HG03103 (cell line): ENCODE measurements at regions not wholly inside any gene's neighbourhood (a gene's known extent, or its start where the extent isn't known, plus 50 kb on each side); places are given as distances from the start of the nearest gene placed in this dataset.
A peak's percentile ranks its signal among the peaks of the same experiment; 100 is the strongest.

Experiments used
- ATAC-seq: cut with Tn5 transposase; IDR thresholded peaks from one replicate; pipeline ENCODE4 v1.9.1; 2021; ENCODE audit warnings: low read depth; ENCODE audit not compliant: unreplicated experiment

DNA sequence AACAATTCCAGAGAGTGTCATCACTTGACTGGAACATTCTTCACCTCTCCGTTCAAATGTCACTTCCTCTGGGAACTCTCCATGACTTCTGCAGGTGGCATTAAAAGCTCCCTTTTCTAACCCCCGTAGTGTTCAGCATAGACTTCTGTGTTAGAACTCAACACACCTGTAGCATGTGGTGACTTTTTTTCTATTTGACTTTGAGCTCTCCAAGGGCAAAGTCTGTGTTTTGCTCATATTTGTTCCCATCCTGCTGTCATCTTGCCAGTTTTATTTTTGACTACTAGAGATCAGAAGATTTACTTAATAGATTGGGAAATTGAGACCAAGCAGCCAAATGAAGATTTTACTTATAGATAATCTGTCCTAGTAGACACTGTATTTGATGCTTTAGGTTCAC, 367.1 kb downstream of the INSC start:
- no peak for ATAC-seq

DNA sequence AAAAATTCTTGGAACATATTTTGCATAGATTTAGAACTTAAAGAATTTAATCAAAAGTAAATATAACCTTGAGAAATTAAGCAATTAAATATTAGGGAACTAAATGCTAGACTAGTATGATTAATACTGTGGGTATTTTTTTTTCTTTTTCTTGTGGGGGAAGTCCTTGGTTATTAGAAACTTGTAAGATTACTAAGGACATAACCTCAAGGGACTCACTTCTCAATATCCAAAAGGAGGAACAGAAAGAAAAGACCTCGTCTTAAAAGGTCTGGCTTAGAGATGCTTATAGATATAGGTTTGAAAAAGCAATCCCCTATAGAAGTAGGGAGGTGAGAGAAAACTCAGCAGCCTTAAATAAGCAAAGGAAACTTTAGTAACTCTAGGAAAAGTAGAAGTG, 368.5 kb downstream of the INSC start:
- ATAC-seq = peak; percentile 79

DNA sequence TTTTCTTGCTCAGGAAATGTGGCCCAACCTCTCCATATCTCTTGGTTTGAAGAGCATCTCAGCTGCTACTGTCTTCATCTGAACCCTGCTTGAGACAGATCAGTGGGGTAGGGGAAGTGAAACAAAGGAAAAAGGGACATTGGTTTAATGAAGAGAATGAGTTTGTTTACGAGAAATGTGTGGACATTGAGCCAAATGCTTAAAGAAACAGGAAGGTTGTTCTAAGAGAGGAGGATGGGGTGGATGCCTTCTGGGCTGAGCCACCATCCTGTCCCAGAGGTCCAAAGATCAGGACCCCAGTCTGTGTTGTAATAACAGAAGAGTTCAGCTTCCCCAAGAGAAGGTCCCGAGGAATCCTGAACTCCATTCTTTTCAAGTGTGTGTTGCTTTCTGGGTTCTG, 369.7 kb downstream of the INSC start:
- no peak for ATAC-seq

DNA sequence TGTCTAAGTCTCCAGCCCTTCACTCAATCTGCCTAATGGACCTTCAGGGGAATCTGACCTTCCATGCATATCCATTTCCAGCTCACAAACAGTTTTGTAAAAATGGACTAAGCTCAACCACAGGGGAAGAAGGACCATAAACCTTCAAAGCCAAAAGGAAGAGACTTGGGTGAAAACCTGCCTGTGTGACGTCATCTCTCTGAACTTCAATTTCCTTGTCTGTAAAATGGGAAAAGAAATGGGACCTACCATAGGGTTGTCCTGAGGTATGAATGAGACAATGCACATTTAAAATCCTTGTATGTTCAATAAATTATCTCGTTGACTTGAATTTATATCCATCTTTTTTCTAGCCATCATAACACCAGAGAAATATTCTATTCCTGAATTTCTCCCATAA, 370.7 kb downstream of the INSC start:
- no peak for ATAC-seq

DNA sequence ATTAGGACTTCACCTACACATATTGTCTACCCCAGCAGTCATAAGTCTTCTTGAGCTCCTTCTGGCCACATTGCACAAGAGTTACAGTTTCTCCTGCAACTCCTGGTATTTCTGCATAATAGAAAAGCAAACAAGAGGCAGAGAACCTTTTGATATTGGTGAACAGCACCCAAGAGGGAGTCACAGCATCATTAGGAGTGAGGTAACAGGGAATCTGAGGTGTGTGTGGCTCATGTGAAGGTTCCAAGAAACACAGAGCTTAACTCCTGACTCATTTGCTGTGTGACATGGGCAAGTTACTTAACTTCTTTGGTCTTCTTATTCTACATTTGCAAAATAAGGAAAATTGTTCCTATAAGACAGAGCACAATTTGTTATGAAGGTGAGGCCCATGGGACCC, 374.6 kb downstream of the INSC start:
- no peak for ATAC-seq

DNA sequence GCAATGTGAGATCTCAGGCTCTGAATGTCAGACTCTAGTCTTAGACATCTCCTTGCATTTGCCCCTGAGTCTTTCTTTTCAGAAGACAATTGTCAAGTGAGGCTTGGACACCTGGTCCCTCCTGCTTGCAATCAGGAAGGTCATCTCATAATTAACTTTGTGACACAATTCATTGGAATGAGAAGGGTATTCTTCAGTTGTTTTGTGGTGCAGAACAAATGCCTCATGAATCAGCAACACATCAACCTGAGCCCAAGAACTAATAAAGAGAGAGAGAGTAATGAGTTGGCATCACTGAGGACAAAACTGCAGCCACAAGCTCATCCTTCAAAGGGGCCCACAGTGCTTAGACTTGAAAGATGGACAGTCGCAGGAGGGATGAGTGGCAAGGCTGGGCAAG, 375.8 kb downstream of the INSC start:
- no peak for ATAC-seq

DNA sequence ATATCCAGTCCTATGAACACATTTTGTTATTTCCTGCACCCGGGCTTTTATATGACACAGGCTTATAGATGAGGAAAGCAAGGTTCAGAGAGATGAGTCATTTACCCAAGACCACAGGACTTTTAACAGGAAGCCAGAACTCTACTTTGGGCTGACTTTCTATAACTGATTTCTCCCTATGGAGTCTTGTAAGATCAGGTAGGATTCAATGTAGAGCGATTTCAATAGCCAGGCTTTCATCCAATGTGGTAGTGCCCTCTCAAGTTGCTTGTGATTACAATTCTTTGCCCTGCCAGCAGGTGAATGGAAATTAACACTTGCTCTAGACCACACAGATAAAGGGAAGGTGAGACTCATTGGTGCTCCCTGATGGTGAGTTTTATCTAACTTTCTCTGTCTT, 378.3 kb downstream of the INSC start:
- no peak for ATAC-seq

DNA sequence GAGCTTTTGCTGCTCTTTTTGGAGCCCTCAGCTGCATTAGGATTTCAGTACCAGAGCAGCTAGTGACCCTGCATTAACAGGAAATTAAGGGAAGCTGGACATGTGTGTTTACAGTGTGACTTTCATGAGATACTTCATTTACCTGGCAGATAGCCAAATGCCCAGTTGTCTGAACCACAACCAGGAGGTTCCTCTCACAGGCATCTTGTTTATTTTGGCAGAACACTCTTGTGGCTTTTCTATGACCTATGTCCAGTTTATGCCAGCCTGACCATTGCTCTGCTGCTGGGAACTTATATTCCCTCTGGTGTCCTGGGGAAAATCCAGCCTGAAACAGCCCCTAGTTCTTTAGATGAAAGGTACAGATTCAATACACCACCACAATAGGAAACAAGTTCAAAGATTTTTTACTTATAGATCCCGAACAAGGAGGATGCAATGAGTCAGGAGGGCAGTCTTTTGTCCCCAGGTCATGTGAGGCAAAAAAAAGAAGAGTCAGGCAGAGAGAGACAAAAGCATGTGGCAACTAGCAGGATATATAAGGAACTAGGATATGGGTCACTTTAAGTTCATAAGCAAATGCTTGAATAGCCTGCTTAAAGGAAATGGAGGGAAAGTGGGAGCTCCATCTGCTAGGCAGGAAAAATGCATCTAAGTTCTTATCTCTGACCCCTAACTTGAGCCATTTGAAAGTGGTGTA, 379.3 kb downstream of the INSC start:
- ATAC-seq = no peak

DNA sequence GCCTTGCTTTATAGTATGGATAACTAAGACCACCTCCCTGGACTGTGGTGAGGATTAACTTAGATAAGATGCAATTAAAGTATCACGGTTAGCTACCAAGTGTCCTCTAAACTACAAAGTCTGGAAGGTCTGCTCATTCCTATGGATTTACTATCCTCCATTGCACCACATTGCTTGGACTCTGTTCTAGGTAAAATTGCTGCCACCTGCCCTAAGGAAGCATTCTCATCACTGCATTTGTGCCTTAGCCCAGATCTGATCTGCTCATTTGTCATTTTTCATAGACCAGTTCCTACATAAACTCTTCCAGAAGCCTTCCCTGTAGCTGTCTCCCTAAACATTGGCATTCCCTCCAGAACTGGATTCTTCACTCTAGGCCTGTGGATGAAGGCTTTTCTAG, 380.0 kb downstream of the INSC start:
- no peak for ATAC-seq

DNA sequence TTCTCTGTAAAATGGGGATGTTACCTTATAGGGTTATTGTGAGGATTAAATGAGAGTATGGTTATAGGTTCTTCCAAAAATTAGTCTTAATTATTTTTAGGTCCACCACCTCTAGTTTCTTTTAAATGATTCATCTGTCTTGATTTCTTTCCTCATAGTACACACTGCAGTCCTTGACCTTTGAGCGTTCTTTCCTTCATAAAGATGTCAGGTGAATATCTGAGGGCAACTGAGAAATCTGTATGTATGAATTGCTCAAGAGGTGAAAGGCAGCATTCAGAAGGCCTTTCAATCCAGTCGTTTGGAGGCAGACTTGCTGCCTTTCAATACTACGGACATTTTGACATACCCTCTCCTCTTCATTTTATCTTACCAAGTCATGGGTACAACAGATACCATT, 380.7 kb downstream of the INSC start:
- ATAC-seq = no peak

DNA sequence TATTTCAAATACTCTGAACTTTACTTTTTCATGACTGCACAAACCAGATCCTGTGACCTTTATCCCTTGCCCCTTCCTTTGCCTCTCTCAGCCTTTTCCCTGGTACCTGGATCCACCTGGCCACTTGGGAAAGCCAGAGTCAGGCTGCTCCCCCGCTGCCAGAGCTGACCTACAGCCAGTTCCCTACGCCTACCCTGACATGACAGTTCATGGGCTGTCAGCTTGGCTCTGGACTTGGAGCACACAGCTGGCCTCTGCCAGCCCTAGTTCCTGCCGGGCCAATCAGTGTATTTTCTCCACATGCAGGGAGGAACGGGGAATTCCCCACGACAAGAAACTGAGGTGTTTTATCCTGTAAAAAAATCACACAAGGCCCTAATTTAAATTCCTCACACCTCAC, 382.6 kb downstream of the INSC start:
- ATAC-seq = no peak

DNA sequence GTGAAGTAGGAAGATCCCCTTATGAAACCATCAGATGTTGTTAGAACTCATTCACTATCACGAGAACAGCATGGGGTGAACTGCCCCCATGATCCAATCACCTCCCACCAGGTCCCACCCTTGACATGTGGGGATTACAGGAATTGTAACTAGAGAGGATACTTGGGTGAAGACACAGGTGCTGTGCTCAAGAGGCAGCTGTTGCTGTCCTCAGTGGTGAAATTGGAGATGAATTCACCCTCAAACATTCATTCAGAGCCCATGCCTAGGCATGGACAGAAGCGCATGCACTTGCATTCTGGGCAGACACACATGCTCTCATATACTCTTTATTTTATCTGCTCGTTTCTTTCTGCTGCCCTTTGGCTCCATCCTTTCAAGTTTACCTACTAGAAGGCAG, 385.0 kb downstream of the INSC start:
- no peak for ATAC-seq

DNA sequence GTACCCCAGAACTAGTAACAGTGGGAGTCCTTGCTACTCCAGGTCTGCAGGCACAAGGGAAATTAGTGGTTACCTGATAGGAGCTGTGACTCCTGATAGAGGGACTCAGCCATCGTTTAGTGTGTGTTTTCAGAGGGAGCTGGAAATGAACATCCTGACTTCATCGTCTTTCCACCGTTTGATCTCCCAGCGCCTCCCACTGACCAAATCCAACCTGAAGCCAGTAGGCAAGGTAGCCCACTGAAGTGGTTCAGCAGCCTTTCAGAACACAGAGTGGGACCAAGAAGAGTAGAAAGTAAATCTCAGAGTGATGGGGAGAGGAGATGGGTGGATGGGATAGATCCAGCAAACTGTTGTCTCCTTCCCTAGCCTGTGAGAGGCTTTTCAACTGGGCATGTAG, 385.9 kb downstream of the INSC start:
- ATAC-seq = no peak

DNA sequence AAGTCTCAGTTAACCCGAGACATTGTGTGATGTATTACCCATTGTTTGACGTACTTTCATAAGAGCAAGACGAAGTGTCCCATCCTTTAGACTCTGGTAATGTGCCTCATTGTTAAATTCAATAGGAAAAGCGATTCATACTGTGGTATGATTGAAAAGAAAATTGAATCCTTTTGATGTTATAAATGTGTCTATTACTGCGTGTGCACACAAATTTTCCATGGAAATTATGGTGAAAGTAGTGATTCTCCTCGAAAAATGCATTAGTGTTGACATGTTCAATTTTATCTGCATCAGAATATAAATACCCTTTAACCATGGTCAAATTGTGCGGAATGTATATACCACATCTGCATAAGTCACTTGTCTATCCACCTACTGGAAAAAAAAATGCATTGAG, 386.8 kb downstream of the INSC start:
- no peak for ATAC-seq

DNA sequence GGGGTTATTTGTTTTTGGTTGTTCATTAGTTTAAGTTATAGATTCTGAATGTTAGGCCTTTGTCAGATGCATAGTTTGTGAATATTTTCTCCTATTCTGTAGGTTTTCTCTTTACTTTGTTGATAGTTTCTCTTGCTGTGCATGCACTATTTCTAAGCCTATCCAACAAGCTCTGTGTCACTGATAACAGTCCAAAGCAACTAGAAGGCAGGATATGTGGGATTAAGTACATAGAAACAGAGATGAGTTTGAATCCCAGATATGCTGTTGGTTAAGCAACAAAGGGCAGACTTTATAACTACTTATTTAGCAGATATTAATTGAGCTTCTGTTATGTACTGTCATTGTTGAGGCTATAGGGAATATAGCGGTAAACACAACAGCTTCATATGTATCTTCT, 390.4 kb downstream of the INSC start:
- ATAC-seq = no peak

DNA sequence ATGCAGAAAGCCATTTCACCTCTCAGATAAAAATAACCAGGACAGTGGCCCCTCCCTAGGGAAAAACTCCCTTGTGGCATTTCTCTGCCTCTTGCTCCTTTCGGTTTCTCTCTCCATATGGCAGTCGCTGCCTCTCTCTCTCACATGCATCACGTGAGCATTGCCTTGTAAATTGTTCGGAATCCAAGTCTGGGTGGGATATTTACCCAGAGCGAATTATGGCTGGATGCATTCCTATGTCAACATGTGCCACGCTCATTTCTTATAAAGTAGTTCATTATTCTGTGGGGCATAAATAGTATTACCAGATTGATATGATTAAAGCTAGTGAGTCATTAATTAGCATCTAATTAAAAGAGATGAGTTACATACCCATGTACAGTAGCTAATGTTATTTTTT, 392.9 kb downstream of the INSC start:
- ATAC-seq = no peak

DNA sequence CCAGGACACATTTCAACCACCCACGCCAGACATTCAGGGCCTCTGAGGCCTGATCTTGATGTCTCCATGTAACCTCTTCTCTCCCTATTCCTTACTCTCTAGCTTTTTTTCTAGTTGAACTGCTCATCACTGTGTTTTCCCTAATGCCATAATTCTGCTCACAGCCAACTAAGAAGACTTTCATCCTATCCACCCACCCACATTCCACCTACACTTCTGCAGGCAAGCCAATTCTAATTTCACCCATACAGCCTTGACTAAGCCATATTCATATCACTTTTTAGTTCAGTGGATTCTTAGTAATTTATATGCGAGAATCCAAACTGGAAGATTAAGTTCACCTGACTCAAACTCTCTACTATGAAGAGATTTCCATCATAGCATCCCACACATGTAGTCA, 394.4 kb downstream of the INSC start:
- no peak for ATAC-seq

DNA sequence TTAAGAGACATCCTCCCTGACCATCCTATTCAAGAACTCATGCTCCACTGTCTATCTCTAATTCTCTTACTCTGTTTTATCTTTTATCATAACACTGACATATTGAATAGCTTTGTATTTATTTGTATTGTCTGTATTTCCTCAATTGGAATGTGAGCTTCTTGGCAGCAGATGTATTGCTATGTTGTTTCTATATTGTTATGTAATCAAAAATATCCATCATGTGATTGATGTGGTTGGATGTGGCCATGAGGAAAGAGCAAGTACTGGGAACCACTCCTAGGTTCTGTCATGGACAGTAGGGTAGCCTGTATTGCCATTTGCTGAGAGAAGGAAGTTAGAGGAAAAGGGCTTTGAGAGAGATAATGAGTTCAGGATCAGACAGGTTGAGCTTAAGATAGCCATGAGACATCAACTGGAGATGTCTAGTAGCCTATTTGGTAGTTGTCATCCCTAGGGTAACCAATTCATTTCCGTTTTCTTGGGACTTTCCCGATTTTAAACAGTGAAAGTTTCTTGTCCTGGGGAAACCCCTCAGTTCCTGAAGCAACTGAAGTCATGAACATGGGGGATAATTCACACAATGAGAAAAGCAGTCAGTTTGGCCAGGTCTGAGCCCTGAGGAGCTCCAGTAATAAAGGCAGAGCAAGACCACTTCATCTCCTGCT, 404.5 kb downstream of the INSC start:
- no peak for ATAC-seq

DNA sequence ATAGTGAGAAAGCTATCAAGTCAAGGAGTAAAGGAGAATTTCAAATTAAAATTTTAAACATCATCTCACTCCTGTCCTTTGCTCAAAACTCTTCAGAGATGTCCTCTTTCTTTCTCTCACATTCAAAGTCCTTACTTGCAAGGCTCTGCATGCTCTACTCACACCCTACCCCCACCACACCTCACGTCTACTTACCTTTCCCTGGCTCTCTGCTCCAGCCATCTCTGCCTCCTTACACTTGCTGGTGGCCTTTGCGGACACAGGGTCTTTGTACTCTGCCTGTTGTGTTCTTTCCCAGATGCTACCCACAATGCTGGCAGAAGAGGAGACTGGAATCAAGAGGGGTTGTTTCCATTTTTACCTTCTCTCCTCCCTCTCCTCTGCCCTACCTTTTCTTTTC, 405.2 kb downstream of the INSC start:
- ATAC-seq = no peak

DNA sequence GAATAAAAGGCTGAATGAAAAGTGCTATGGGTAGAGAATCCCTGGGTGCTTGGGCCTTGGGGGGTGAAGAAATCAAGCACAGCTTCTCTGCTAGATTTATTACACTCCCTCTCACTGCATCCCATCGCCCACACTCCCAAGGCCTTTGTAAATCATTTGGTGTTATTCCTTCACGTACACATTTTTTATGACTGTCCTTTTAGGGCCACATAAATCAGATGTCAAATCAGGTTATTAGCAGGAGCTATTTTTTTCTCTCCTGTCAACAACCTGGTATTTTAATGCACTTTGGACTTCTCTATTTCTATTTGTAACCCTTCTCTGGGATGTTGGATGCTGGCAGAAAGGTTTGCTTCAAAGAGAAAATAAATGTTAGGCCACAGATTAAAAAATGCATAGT, 408.8 kb downstream of the INSC start:
- ATAC-seq = no peak

DNA sequence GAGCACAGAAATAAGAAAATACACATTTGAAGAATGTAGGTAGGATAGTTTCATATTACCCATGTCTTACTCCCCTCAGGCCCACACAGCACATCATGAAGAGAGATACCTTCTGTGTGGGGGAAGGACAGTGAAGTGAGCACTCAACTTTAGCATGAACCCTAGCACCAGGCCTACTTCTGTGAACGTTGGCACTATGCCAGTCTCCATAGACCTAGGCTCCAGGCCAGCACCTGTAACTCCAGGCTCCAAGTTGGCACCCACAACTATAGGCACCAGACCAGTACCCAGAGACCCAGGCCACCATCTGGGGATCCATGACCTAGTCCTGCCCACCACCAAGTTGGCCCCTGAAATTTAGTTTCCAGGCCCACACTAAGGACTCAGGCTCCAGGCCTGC, 410.9 kb downstream of the INSC start:
- no peak for ATAC-seq

DNA sequence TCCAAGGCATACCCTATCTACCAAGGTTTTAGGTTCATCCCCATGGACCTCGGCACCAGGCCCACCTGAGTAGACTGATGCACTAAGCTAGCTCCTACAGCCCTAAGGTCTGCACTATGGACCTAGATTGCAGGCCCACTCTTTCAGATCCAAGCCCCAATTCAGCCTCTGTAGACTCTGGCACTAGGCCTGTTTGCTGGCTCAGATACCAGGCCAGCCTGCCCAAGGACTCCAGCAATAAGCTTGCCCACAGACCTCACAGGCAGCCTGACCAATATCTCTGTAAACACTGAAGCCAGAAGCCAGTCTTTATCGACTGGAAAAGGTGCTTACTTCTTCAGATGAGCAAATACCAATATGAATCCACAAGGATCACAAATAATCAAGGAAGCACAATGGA, 411.3 kb downstream of the INSC start:
- no peak for ATAC-seq
